Adrenal gland (tissue), 9 donors: ENCODE measurements at regions not wholly inside any gene's neighbourhood (a gene's known extent, or its start where the extent isn't known, plus 50 kb on each side); places are given as distances from the start of the nearest gene placed in this dataset.

Experiments
- DNase-seq, 7 donors: peaks; one replicate each; pipeline ENCODE4 v3.0.0-alpha.2; 2019 to 2020
- H3K27ac ChIP-seq, 5 donors: fragments of 200-600 bp; sonication (generic) in 4 of 5; 1 replicate in 3 of 5; 2 replicates in 2 of 5; pipeline versions ENCODE4 v1.5.1 to v1.8.0; 2016 to 2020; ENCODE audit warnings: mild to moderate bottlenecking in 1 of 5
- H3K27me3 ChIP-seq: fragments of 200-600 bp; 2 replicates; pipeline ENCODE4 v1.8.0; 2021
- H3K36me3 ChIP-seq, 2 donors: fragments of 200-600 bp; replicated peaks in 1 of 2; 1 replicate in 1 of 2; 2 replicates in 1 of 2; pipeline versions ENCODE4 v1.5.1 to v1.8.0; 2018 to 2022
- H3K4me1 ChIP-seq, 2 donors: fragments of 200-600 bp; replicated peaks in 1 of 2; 1 replicate in 1 of 2; 2 replicates in 1 of 2; pipeline versions ENCODE4 v1.5.1 to v1.8.0; 2018 to 2021
- H3K4me3 ChIP-seq, 4 donors: fragments of 200-600 bp; sonication (generic) in 3 of 4; one replicate each; pipeline ENCODE4 v1.5.1; 2016 to 2018
- H3K9me3 ChIP-seq, 3 donors: fragments of 200-600 bp; sonication (generic) in 1 of 3; replicated peaks in 1 of 3; 1 replicate in 2 of 3; 2 replicates in 1 of 3; pipeline versions ENCODE4 v1.5.1 to v1.8.0; 2016 to 2021
- CTCF ChIP-seq, 6 experiments: fragments of 450-650 bp in 4 of 6; fragments of 200-600 bp in 2 of 6; sonication (generic) in 1 of 6; IDR thresholded peaks; 1 replicate in 5 of 6; 2 replicates in 1 of 6; pipeline versions ENCODE4 v1.5.1 to v1.8.0; 2016 to 2021; ENCODE audit warnings: antibody characterized with exemption in 6 of 6, mild to moderate bottlenecking in 2 of 6, moderate library complexity in 1 of 6
- POLR2A ChIP-seq, 2 donors: fragments of 450-650 bp; IDR thresholded peaks; one replicate each; pipeline ENCODE4 v1.6.1; 2017; ENCODE audit warnings: antibody characterized with exemption in 2 of 2, mild to moderate bottlenecking in 2 of 2, moderate library complexity in 1 of 2
- WGBS, 4 donors: extraction: QIAGEN DNeasy Blood & Tissue Kit in 2 of 4; methylation state at CpG; one replicate each; pipeline versions ENCODE4 v1.1.5 to v1.1.7; 2013 to 2017; 5-methylcytosine and 5-hydroxymethylcytosine counted together
- intact Hi-C, 2 donors: fragments of 100-400 bp; cut with DNase I; formaldehyde crosslinking; loops; one replicate each; pipeline versions ENCODE4 v1.14.1 to v1.15.0; 2022 to 2023
- donor health status: healthy with polysubstance abuse.
- donor health status: Bipolar disorder and iron deficiency.
- donor health status: DM: yes; HTN: yes; CAD: no.
- donor health status: DM: no; HTN: no; CAD: no.
- donor health status: DM: no; HTN: no; CAD: no.

DNA sequence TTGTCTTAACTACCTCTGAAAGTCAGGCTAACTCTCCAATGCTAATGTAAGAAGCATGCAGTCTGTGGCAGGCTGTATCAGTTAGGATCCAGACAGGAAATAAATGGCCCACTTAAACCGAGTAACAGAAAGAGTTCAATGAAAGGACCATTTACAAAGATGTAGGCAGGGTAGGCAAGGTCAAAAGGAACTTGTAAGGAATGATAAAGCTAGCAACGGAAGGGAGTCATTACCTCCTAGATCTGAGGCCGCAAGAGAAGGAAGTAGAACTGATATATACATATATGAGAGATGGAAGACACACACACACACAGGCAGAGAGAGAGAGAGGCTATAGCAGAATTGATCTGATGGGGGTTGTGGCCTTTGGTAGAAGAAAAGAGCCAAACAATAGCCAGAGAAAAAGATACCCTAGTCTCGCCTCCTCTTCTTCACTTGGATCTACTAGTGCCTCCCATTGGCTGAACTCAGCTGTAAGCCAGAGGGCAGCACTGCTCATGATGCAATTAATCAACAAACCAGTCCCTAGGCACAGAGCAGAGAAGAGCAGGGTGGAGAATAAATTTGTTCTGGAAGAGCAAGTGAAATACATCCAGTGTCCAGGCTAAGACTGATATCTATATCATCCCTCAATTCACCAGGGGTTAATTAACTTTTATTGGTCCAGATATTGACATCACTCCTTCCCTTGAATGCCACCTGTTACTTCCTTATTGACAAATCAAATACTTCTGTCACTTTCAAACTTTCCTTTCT is 91.2 kb downstream of the LSMEM1 start:
- WGBS, 4 donors: 57 to 75% (median 69%) methylated on average over 4 of the region's 4 CpGs
- H3K4me3 ChIP-seq: no peak overlapping the region
- H3K4me1 ChIP-seq: no peaks in the 10 kb centered on the region
- no peak overlapping the region for H3K27ac ChIP-seq
- DNase-seq: no peak
- no peaks in the 10 kb centered on the region for H3K9me3 ChIP-seq
- intact Hi-C loops: no loop called here
- TF ChIP-seq CTCF (IDR thresholded peaks at IDR 0.05) (no peak), POLR2A (IDR thresholded peaks at IDR 0.05) (no peak)
- no peaks in the 10 kb centered on the region for H3K27me3 ChIP-seq
- no peaks in the 10 kb centered on the region for H3K36me3 ChIP-seq

GRCh38 chr7:112572669-112573301 is 92.0 kb downstream of the LSMEM1 start:
- H3K4me3 ChIP-seq: no peak overlapping the region
- TF ChIP-seq CTCF (IDR thresholded peaks at IDR 0.05) (no peak), POLR2A (IDR thresholded peaks at IDR 0.05) (no peak)
- WGBS, 4 donors: 23 to 41% (median 26%) methylated on average over 1 of the region's 1 CpG
- H3K27ac ChIP-seq: no peak overlapping the region
- intact Hi-C loops: no loop called here
- H3K36me3 ChIP-seq: no peaks in the 10 kb centered on the region
- H3K4me1 ChIP-seq: no peaks in the 10 kb centered on the region
- H3K9me3 ChIP-seq: no peaks in the 10 kb centered on the region
- H3K27me3 ChIP-seq: no peaks in the 10 kb centered on the region
- DNase-seq: no peak

DNA sequence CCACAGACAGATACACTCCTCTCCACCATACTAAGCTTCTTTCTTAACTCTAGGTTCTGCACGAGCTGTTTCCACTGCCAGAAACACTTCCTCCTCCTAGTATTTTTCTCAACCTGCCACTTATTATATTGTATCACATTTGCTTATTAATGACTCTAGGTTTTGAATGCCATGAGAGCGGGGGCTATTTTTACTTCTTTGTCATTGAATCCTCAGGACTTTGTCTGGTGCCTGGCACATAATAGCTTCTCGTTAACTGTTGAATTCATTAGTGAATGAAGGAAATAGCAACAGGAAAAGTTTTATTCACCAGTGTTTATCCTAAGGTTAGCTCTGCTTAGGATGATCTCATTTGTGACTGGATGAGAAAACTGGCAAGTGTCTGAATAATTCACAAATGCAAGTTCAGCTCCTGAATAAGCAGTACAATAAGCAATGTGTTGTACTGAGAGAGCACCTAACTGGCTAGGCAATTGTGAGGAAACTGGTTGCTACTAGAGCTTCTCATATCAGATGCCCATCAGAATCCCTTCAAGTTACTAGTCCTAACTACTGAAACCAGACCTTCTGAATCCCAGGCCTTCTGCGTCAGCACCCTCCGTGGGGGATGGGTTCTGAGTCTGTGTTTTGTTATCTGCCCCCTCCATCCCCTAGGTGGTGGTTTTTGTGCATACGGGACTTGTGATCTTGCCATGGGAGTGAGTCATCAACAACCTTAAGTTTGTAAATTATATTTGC is 92.7 kb downstream of the LSMEM1 start:
- no peak overlapping the region for H3K4me3 ChIP-seq
- no peaks in the 10 kb centered on the region for H3K36me3 ChIP-seq
- no peak overlapping the region for H3K27ac ChIP-seq
- WGBS, 4 donors: 48 to 62% (median 60%) methylated on average over 6 of the region's 6 CpGs
- H3K4me1 ChIP-seq: no peaks in the 10 kb centered on the region
- TF ChIP-seq POLR2A (IDR thresholded peaks at IDR 0.05) (no peak), CTCF (IDR thresholded peaks at IDR 0.05) (no peak)
- DNase-seq: no peak
- intact Hi-C loops: no loop called here
- no peaks in the 10 kb centered on the region for H3K27me3 ChIP-seq
- H3K9me3 ChIP-seq: no peaks in the 10 kb centered on the region

GRCh38 chr7:112575864-112576263 is 95.1 kb downstream of the LSMEM1 start:
- Histone ChIP-seq H3K4me1 (no peaks in the 10 kb centered on the region), H3K27me3 (no peaks in the 10 kb centered on the region), H3K27ac (no peak overlapping the region), H3K36me3 (no peaks in the 10 kb centered on the region), H3K9me3 (no peaks in the 10 kb centered on the region), H3K4me3 (no peak overlapping the region)
- 68 to 92% (median 86%) methylated on average over 1 of the region's 1 CpG for WGBS, 4 donors
- intact Hi-C loops: no loop called here
- DNase-seq: no peak
- TF ChIP-seq CTCF (IDR thresholded peaks at IDR 0.05) (no peak), POLR2A (IDR thresholded peaks at IDR 0.05) (no peak)
